Muscle of leg (tissue), 3 donors: ENCODE measurements at regions not wholly inside any gene's neighbourhood (a gene's known extent, or its start where the extent isn't known, plus 50 kb on each side); places are given as distances from the start of the nearest gene placed in this dataset.

Experiments used
- DNase-seq: peaks from one replicate; pipeline ENCODE4 v3.0.0; 2013
- H3K27ac ChIP-seq: one replicate; pipeline ENCODE4 v1.5.1; 2013; ENCODE audit warnings: mild to moderate bottlenecking, low read length, control low read depth
- H3K27me3 ChIP-seq: one replicate; pipeline ENCODE4 v1.6.1; 2013; ENCODE audit warnings: low read length; ENCODE audit not compliant: control insufficient read depth, insufficient read depth
- H3K36me3 ChIP-seq: one replicate; pipeline ENCODE4 v1.6.1; 2013; ENCODE audit warnings: low read length; ENCODE audit not compliant: control insufficient read depth, insufficient read depth
- H3K4me1 ChIP-seq: one replicate; pipeline ENCODE4 v1.6.1; 2013; ENCODE audit warnings: low read length; ENCODE audit not compliant: control insufficient read depth, insufficient read depth
- H3K4me3 ChIP-seq: one replicate; pipeline ENCODE4 v1.5.1; 2013; ENCODE audit warnings: low read length, control low read depth
- H3K9me3 ChIP-seq: replicated peaks from 2 replicates; pipeline ENCODE4 v1.6.1; 2013; ENCODE audit warnings: low read depth, low read length; ENCODE audit not compliant: control insufficient read depth
- WGBS: methylation state at CpG from one replicate; pipeline ENCODE4 v1.1.5; 2013; ENCODE audit warnings: missing lambda C conversion rate; ENCODE audit not compliant: insufficient coverage; 5-methylcytosine and 5-hydroxymethylcytosine counted together

DNA sequence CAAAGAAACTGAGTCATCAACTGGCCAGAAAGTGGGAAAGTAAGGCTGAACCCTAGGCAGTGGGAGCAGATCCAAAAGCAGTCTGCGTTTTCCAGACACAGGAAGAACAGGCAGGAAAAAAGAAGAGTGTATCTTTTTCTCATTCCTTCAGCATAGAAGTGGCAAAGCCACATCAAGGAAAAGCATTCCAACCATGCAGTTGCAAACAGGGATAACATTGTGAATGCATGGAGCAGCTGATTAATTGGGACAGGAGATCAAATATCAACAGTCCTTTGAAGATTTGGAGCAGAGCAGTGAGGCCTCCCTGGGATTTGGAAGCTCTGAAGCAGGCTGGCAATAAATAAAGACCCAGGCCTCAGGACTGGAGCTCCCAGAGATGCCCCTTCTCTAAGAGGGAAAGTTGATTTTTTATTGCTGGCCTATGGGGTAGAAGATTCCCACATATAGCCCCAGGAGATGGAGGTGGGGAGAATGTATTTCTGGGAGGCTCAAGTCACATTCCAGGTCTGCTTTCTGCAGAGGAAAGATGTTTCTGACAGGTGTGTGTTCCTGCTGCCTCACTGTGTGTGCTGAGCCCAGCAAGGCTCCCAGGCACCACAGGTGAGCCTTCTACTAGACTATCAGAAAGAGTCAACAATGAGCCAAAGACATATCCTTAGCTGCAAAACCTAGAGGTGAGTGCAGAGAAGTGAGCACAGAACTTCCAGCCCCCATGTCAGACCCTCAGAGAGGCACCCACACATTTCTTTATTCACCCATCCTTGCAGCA lies 222.5 kb downstream of the RAB28 start:
- DNase-seq, result peak; percentile 4
- WGBS, result no CpG with 5 or more reads among the region's 1 CpG
- Histone ChIP-seq H3K27me3 (no peaks in the 10 kb centered on the region), H3K9me3 (no peaks in the 10 kb centered on the region), H3K36me3 (no peaks in the 10 kb centered on the region), H3K4me3 (no peak overlapping the region), H3K27ac (no peak overlapping the region), H3K4me1 (peaks cover 5% of the 10 kb centered on the region)

DNA sequence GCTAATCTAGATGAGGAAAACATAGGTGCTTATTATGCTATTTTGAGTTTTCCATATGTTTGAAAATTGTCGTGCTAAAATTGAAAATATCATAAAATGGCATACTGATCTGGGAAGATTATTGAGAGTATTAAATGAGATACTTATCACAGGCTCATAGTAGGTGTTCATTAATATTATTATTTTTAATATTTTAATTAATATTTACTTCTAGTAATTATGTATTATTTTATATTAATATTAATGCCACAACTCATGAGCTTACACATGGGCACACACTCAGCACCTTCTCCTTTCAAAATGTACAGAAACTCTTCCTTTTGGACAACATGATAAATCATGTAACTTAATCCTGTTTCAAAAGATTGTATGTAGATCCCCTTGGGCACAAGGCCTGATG lies 223.6 kb downstream of the RAB28 start:
- Histone ChIP-seq H3K27ac (no peak overlapping the region), H3K27me3 (no peaks in the 10 kb centered on the region), H3K4me1 (peaks cover 5% of the 10 kb centered on the region), H3K36me3 (no peaks in the 10 kb centered on the region), H3K4me3 (no peak overlapping the region), H3K9me3 (no peaks in the 10 kb centered on the region)
- no peak for DNase-seq
- WGBS, result no CpG with 5 or more reads among the region's 1 CpG

DNA sequence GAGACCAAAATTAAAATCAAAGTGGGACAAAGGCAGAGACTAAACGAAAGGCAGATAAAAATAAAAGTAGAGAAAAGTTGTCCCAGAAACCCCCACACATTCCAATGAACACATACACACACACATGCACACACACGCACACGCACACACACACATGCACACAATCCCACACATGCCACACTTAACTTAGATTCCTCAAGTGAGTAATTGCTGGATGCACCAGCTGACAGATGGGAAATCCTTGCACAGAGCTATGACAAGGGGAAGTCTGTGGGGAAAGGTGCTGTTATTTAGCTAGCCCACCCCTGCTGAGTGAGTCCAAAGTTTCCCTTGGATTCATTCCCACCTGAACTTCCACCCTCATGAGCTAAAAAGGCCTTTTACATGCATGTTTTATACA lies 233.9 kb downstream of the RAB28 start:
- peak; percentile 19 for DNase-seq
- no peak overlapping the region for H3K27ac ChIP-seq
- no peak overlapping the region for H3K4me3 ChIP-seq
- H3K27me3 ChIP-seq, result no peaks in the 10 kb centered on the region
- H3K4me1 ChIP-seq, result no peaks in the 10 kb centered on the region
- no peaks in the 10 kb centered on the region for H3K36me3 ChIP-seq
- peaks cover 9% of the 10 kb centered on the region for H3K9me3 ChIP-seq
- WGBS, result no CpG with 5 or more reads among the region's 3 CpGs

DNA sequence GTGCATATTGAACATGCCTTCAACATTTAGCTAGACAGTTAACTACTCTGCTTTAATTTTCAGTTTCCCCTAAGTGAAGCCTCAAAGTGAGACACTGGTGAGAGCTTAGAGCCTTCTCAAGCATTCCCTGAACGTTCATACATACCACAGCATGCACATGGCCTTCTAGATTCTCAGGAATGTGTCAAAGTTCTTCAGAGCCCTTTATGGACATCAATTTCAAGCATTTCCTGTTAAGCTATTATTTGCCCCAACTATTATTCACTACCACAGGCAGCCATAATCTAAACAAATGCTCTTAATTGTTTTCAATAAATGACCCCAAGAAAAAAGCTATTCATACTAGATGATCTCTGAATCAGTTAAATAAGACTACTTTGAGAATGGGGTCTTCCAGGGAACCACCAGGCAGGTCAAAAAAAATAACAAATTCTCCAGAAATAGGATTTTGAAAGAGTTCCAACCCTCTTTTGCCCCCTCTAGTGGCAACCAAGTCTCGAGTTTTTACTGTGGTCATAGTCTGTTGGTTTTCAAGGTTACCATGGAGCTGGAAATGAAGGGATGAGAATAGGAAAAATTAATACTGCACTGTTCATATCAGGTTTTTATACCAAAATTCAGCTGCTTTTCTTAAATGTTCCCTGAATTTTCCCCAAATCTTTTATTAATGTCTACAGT lies 235.4 kb downstream of the RAB28 start:
- Histone ChIP-seq H3K4me3 (no peak overlapping the region), H3K36me3 (no peaks in the 10 kb centered on the region), H3K4me1 (no peaks in the 10 kb centered on the region), H3K9me3 (peaks cover 11% of the 10 kb centered on the region), H3K27me3 (no peaks in the 10 kb centered on the region), H3K27ac (no peak overlapping the region)
- WGBS, result 80% methylated on average over 1 of the region's 2 CpGs
- DNase-seq, result no peak

DNA sequence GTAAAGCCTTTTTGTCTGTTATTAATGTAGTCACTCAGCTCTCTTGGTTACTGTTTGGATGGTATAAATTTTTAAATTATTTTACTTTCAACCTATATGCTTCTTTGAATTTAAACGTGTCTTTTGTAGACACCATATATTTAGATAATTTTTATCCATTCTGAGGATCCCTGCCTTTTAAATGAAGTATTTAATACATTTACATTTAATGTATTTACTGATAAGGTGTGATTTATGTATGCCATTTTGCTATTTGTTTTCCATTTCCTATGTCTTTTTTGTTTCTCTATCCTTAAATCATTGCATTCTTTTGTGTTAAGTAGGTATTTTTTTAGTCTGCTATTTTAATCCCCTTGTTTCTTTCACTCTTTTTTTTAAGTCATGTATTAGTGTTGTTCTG lies 238.0 kb downstream of the RAB28 start:
- Histone ChIP-seq H3K27ac (no peak overlapping the region), H3K4me1 (no peaks in the 10 kb centered on the region), H3K27me3 (no peaks in the 10 kb centered on the region), H3K9me3 (peaks cover 11% of the 10 kb centered on the region), H3K4me3 (no peak overlapping the region), H3K36me3 (no peaks in the 10 kb centered on the region)
- no peak for DNase-seq
- no CpG with 5 or more reads among the region's 1 CpG for WGBS

DNA sequence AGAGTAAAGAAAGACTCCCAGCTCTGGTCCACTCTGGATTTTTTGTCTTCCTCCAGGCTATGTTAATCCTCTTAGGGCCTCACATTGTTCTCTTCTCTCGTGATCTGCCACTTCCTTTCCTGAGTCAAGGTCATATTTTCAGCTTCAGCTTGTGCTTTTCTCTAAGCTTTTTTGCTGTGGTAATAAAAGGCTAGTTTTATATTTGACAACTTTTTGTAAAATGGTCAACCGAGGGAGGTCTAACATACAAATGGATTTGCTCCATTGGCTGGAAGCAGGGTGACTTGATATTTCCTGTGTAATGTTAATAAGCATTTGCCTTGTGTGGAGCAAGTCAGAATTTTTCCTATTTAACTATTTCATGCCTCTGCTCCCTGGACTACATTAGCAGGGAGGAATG lies 239.7 kb downstream of the RAB28 start:
- Histone ChIP-seq H3K4me1 (no peaks in the 10 kb centered on the region), H3K36me3 (no peaks in the 10 kb centered on the region), H3K27me3 (no peaks in the 10 kb centered on the region), H3K4me3 (no peak overlapping the region), H3K9me3 (peaks cover 11% of the 10 kb centered on the region), H3K27ac (no peak overlapping the region)
- whole genome bisulfite sequencing, result no CpG with 5 or more reads among the region's 2 CpGs
- DNase-seq, result peak; percentile 13

DNA sequence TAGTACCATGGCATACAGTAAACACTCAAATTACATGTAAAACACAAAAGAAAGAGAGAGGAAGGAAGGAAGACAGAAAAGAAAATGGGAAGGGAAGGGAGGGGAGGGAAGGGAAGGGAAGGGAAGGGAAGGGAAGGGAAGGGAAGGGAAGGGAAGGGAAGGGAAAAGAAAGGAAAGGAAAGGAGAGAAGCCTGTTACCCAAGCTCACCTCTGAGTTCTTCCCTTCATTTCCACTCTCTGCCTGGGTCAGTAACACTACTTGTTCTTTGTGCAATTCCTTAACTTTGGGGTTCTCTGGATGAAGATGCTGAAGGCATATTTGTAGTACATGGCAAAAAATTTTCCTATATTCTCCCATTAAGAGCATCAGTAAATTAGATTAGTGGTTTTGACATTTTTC lies 241.0 kb downstream of the RAB28 start:
- Histone ChIP-seq H3K27ac (no peak overlapping the region), H3K36me3 (no peaks in the 10 kb centered on the region), H3K4me1 (no peaks in the 10 kb centered on the region), H3K4me3 (no peak overlapping the region), H3K27me3 (no peaks in the 10 kb centered on the region), H3K9me3 (peaks cover 5% of the 10 kb centered on the region)
- DNase-seq, result no peak

DNA sequence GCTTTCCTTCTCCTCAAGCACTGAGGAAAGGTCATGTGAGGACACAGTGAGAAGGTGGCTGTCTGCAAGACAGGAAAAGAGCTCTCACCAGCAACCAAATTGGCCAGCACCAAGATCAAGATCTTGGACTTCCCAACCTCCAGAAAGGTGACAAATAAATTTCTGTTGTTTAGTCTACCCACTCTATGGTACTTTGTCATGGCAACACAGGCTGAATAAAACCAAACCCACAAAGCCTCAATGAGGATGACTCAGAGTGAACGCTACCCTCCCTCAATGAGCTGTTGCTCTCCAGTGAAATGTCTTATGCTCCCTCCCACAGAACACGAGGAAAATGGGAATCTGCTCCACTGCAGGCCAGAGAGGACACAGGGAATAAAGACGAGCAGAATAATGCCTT lies 244.1 kb downstream of the RAB28 start:
- H3K9me3 ChIP-seq, result peaks cover 2% of the 10 kb centered on the region
- DNase-seq, result no peak
- no peaks in the 10 kb centered on the region for H3K27me3 ChIP-seq
- no peaks in the 10 kb centered on the region for H3K4me1 ChIP-seq
- 83% methylated on average over 2 of the region's 3 CpGs for WGBS
- no peak overlapping the region for H3K4me3 ChIP-seq
- H3K27ac ChIP-seq, result no peak overlapping the region
- no peaks in the 10 kb centered on the region for H3K36me3 ChIP-seq

DNA sequence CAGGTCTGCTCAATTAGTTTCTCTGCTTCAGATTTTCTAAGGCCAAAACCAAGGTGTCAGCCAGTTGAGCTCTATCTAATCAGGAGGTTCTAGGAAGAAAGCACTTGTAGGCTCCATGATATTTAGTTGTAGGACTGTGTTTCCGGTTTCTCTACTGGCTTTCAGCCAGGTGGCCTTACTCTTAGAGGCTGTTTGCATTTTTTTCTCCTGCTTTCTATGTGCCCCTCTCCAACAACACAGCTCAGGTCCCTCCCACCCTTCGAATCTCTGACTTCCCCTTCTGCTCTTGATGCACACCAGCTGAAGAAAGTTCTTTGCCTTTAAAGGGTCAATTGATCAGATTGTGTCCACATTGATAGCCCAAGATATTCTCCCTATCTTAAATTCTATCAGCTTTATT lies 245.2 kb downstream of the RAB28 start:
- Histone ChIP-seq H3K4me3 (no peak overlapping the region), H3K36me3 (no peaks in the 10 kb centered on the region), H3K27me3 (no peaks in the 10 kb centered on the region), H3K4me1 (no peaks in the 10 kb centered on the region), H3K27ac (no peak overlapping the region), H3K9me3 (no peaks in the 10 kb centered on the region)
- DNase-seq, result no peak
- 67% methylated on average over 1 of the region's 2 CpGs for WGBS

DNA sequence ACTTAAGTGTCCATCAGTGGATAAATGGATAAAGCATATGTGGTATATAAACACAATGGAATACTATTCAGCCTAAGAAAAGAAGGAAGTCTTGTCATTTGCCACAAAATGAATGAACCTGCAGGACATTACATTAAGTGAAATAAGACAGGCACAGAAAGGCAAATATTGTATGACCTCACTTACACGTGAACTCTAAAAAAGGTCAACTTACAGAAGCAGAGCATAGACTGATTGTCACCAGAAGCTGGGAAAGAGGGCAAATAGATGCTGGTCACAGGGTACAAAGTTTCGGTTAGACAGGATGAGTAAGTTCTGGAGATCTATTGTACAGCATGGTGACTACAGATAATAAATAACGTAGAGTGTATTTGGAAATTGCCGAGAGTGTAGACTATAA lies 247.7 kb downstream of the RAB28 start:
- Histone ChIP-seq H3K4me3 (no peak overlapping the region), H3K36me3 (no peaks in the 10 kb centered on the region), H3K27ac (no peak overlapping the region), H3K4me1 (no peaks in the 10 kb centered on the region), H3K9me3 (no peaks in the 10 kb centered on the region), H3K27me3 (no peaks in the 10 kb centered on the region)
- DNase-seq, result no peak
- no CpG with 5 or more reads among the region's 4 CpGs for WGBS
